ENCODE measurements at regions not wholly inside any gene's neighbourhood (a gene's known extent, or its start where the extent isn't known, plus 50 kb on each side); places are given as distances from the start of the nearest gene placed in this dataset.

DNA sequence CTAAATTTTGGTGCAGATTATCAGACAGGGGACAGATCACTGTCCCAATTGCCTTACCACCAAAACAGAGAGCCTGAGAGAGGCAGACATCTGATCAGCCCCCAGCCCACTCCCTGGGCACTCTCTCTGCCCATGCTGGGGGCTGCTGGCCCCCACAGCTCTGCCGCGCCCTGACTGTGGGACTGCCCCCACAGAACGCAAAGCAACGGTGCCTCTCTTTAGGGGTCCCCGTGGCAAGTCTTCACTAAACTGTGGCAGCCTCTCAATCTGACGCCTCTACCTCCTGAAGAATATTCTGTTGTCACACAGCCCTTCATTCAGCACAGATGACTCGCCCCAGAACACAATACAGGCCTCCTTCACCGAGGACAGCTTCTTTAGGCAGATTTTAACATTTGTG lies 197.4 kb downstream of the ERCC6L2 start:
- CTCF ChIA-PET (ENCODE audit: unreplicated experiment), result interaction anchor here (0.6 kb wide), 1 partner anchor 1814 kb away, joined by 3 read pairs; the partner anchor contains the start of gene ZNF169
- BruUV-seq (replicated peaks), result no TSS peak
- H3K4me1 ChIP-seq (ENCODE audit: insufficient read depth, low read length, poor library complexity, severe bottlenecking), result no peaks in the 10 kb centered on the region
- no peaks in the 10 kb centered on the region for H3K9me3 ChIP-seq (ENCODE audit: low read length)
- no peaks in the 10 kb centered on the region for H3K9me2 ChIP-seq (ENCODE audit: insufficient read depth, low read length)
- no peaks in the 10 kb centered on the region for H4K20me1 ChIP-seq (ENCODE audit: insufficient read depth, low read length)
- POLR2A ChIA-PET, result no interaction called here
- no peaks in the 10 kb centered on the region for H3K79me2 ChIP-seq (ENCODE audit: insufficient read depth, low read depth, low read length)
- no peaks in the 10 kb centered on the region for H3K36me3 ChIP-seq (ENCODE audit: insufficient read depth, low read length)
- intact Hi-C loops (cut with micrococcal nuclease; ENCODE audit: unreplicated experiment), result no loop called here
- DNase-seq (ENCODE audit: low spot score), result no peak
- no peak overlapping the region for H3K4me3 ChIP-seq (ENCODE audit: low read depth, low read length, poor library complexity, severe bottlenecking)
- no peak overlapping the region for H3K4me2 ChIP-seq (ENCODE audit: low read length)
- TF ChIP-seq, protein P1, sequence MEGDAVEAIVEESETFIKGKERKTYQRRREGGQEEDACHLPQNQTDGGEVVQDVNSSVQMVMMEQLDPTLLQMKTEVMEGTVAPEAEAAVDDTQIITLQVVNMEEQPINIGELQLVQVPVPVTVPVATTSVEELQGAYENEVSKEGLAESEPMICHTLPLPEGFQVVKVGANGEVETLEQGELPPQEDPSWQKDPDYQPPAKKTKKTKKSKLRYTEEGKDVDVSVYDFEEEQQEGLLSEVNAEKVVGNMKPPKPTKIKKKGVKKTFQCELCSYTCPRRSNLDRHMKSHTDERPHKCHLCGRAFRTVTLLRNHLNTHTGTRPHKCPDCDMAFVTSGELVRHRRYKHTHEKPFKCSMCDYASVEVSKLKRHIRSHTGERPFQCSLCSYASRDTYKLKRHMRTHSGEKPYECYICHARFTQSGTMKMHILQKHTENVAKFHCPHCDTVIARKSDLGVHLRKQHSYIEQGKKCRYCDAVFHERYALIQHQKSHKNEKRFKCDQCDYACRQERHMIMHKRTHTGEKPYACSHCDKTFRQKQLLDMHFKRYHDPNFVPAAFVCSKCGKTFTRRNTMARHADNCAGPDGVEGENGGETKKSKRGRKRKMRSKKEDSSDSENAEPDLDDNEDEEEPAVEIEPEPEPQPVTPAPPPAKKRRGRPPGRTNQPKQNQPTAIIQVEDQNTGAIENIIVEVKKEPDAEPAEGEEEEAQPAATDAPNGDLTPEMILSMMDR (conservative IDR thresholded peaks at IDR 0.05; ENCODE audit: low read length), result no peak
- TF ChIP-seq EZH2phosphoT487 (IDR thresholded peaks at IDR 0.05; ENCODE audit: borderline replicate concordance, low read depth, low read length), result no peak
- H3K27ac ChIP-seq (ENCODE audit: low read depth, low read length, poor library complexity, severe bottlenecking), result no peak overlapping the region
- H2AFZ ChIP-seq (ENCODE audit: low read length), result no peak overlapping the region

DNA sequence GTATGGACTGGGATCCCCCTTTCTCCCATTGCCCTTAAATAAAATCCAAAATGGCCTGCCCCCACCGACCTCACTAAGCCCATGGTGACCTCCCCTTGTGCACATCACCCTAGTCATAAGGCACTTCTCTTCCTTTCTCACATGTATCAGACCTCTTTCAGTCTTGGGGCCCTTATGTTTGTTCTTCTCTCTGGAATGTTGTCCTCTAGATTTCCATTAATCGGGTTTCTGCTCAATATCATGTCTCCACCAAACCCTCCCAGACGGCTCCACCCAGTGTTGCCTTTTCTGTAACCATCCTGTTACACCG lies 196.3 kb downstream of the ERCC6L2 start:
- no peak for TF ChIP-seq EZH2phosphoT487 (IDR thresholded peaks at IDR 0.05; ENCODE audit: borderline replicate concordance, low read depth, low read length)
- TF ChIP-seq, protein P1 (conservative IDR thresholded peaks at IDR 0.05; ENCODE audit: low read length), result no peak
- Histone ChIP-seq H3K9me3 (ENCODE audit: low read length) (no peaks in the 10 kb centered on the region), H3K4me3 (ENCODE audit: low read depth, low read length, poor library complexity, severe bottlenecking) (no peak overlapping the region), H3K79me2 (ENCODE audit: insufficient read depth, low read depth, low read length) (no peaks in the 10 kb centered on the region), H3K4me2 (ENCODE audit: low read length) (no peak overlapping the region), H3K9me2 (ENCODE audit: insufficient read depth, low read length) (no peaks in the 10 kb centered on the region), H3K27ac (ENCODE audit: low read depth, low read length, poor library complexity, severe bottlenecking) (no peak overlapping the region), H4K20me1 (ENCODE audit: insufficient read depth, low read length) (no peaks in the 10 kb centered on the region), H3K4me1 (ENCODE audit: insufficient read depth, low read length, poor library complexity, severe bottlenecking) (no peaks in the 10 kb centered on the region), H3K36me3 (ENCODE audit: insufficient read depth, low read length) (no peaks in the 10 kb centered on the region), H2AFZ (ENCODE audit: low read length) (no peak overlapping the region)
- DNase-seq (ENCODE audit: low spot score), result no peak
- intact Hi-C loops (cut with micrococcal nuclease; ENCODE audit: unreplicated experiment), result no loop called here
- POLR2A ChIA-PET, result no interaction called here
- CTCF ChIA-PET (ENCODE audit: unreplicated experiment), result no interaction called here
- no TSS peak for BruUV-seq (replicated peaks)

DNA sequence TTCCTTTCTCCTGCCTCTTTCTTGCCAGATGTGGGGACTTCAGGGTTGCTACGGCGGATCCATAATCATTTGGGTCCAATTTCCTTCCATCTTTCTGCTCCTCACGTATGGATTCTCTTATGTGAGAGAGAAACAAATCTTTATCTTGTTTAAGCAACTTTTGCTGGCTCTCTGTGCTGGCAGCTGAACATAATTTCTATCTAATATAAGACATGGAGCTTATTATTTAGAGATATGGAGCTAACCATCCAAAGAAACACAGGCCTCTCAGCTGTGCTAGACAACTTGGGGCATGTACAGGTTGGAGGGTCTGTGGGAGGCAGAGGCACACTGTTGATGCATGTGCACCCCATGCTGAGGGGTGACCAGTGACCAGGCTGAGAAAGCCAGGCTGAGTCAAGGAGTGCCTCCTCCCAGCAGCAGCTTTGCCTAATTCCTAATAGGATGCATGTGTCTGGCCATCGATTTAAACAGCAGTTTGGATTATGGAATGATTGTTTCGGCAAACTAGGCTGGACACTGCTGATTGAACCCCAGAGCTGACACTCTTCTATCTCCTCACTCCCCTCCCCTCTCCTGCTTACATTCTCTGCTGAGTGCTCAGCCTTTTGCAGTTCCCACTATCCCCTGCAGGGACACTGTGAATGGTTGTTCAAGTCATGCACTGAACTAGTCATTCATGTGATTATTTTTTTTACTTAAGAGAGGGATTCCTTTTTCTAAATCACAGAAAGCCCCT lies 195.8 kb downstream of the ERCC6L2 start:
- ChIA-PET CTCF (ENCODE audit: unreplicated experiment) (no interaction called here), POLR2A (interaction anchor here (0.5 to 1.0 kb wide), 2 partner anchors 23 to 66 kb away, joined by 3 to 4 read pairs; no protein-coding TSS in a partner anchor)
- Histone ChIP-seq H4K20me1 (ENCODE audit: insufficient read depth, low read length) (no peaks in the 10 kb centered on the region), H3K27ac (ENCODE audit: low read depth, low read length, poor library complexity, severe bottlenecking) (no peak overlapping the region), H3K4me3 (ENCODE audit: low read depth, low read length, poor library complexity, severe bottlenecking) (no peak overlapping the region), H3K4me2 (ENCODE audit: low read length) (no peak overlapping the region), H3K9me2 (ENCODE audit: insufficient read depth, low read length) (no peaks in the 10 kb centered on the region), H3K4me1 (ENCODE audit: insufficient read depth, low read length, poor library complexity, severe bottlenecking) (no peaks in the 10 kb centered on the region), H3K79me2 (ENCODE audit: insufficient read depth, low read depth, low read length) (no peaks in the 10 kb centered on the region), H3K36me3 (ENCODE audit: insufficient read depth, low read length) (no peaks in the 10 kb centered on the region), H3K9me3 (ENCODE audit: low read length) (no peaks in the 10 kb centered on the region), H2AFZ (ENCODE audit: low read length) (no peak overlapping the region)
- BruUV-seq (replicated peaks), result no TSS peak
- intact Hi-C loops (cut with micrococcal nuclease; ENCODE audit: unreplicated experiment), result no loop called here
- peak; percentile 16 for DNase-seq (ENCODE audit: low spot score)
- TF ChIP-seq EZH2phosphoT487 (IDR thresholded peaks at IDR 0.05; ENCODE audit: borderline replicate concordance, low read depth, low read length), result no peak
- TF ChIP-seq, protein P1 (conservative IDR thresholded peaks at IDR 0.05; ENCODE audit: low read length), result peak; percentile 58; the same call in 1 of the 2 replicates
